ENCODE measurements at regions not wholly inside any gene's neighbourhood (a gene's known extent, or its start where the extent isn't known, plus 50 kb on each side); places are given as distances from the start of the nearest gene placed in this dataset.

DNA sequence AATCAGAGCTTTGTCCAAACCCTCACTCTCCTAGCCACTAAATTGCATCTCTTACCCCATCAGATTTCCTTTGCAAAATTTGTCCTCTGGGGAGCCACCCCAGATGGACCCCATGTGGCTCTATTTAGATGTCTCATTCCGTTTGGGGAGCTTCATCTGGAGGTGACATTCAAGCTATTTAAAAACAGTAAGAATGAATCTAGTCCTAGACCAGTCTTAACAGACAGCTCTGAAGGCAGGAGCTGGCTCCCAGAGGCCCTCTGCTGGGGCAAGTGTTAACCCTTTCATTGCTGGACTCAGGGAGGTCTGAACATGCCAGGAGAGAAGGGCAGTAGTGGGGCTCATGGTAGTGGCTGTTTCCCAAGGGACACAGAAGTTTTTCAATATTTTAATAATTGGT is 59.2 kb downstream of the RPL37A start:
- no peak for TF ChIP-seq POLR2A (IDR thresholded peaks at IDR 0.05)
- TF ChIP-seq, protein P1, sequence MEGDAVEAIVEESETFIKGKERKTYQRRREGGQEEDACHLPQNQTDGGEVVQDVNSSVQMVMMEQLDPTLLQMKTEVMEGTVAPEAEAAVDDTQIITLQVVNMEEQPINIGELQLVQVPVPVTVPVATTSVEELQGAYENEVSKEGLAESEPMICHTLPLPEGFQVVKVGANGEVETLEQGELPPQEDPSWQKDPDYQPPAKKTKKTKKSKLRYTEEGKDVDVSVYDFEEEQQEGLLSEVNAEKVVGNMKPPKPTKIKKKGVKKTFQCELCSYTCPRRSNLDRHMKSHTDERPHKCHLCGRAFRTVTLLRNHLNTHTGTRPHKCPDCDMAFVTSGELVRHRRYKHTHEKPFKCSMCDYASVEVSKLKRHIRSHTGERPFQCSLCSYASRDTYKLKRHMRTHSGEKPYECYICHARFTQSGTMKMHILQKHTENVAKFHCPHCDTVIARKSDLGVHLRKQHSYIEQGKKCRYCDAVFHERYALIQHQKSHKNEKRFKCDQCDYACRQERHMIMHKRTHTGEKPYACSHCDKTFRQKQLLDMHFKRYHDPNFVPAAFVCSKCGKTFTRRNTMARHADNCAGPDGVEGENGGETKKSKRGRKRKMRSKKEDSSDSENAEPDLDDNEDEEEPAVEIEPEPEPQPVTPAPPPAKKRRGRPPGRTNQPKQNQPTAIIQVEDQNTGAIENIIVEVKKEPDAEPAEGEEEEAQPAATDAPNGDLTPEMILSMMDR (IDR thresholded peaks at IDR 0.05): no peak
- no peak for DNase-seq (ENCODE audit: low spot score in 2 of 2)
- WGBS, 2 donors: 86 to 88% methylated on average over 1 of the region's 1 CpG
- intact Hi-C loops (cut with DNase I; ENCODE audit: low total_unique reads): no loop called here
- H3K4me3 ChIP-seq (ENCODE audit: low read depth, poor library complexity, severe bottlenecking): no peak overlapping the region

GRCh38 chr2:216559625-216560156 is 61.0 kb downstream of the RPL37A start:
- TF ChIP-seq, protein P1 (IDR thresholded peaks at IDR 0.05): no peak
- no peak for TF ChIP-seq POLR2A (IDR thresholded peaks at IDR 0.05)
- intact Hi-C loops (cut with DNase I; ENCODE audit: low total_unique reads): no loop called here
- no peak for DNase-seq (ENCODE audit: low spot score in 2 of 2)
- no peak overlapping the region for H3K4me3 ChIP-seq (ENCODE audit: low read depth, poor library complexity, severe bottlenecking)
- 89 to 93% methylated on average over 2 to 3 of the region's 3 CpGs for WGBS, 2 donors

GRCh38 chr2:216560838-216561270 is 62.2 kb downstream of the RPL37A start:
- DNase-seq (ENCODE audit: low spot score in 2 of 2): no peak
- WGBS, 2 donors: 44 to 59% methylated on average over 3 of the region's 3 CpGs
- H3K4me3 ChIP-seq (ENCODE audit: low read depth, poor library complexity, severe bottlenecking): no peak overlapping the region
- intact Hi-C loops (cut with DNase I; ENCODE audit: low total_unique reads): no loop called here
- TF ChIP-seq, protein P1 (IDR thresholded peaks at IDR 0.05): no peak
- no peak for TF ChIP-seq POLR2A (IDR thresholded peaks at IDR 0.05)

DNA sequence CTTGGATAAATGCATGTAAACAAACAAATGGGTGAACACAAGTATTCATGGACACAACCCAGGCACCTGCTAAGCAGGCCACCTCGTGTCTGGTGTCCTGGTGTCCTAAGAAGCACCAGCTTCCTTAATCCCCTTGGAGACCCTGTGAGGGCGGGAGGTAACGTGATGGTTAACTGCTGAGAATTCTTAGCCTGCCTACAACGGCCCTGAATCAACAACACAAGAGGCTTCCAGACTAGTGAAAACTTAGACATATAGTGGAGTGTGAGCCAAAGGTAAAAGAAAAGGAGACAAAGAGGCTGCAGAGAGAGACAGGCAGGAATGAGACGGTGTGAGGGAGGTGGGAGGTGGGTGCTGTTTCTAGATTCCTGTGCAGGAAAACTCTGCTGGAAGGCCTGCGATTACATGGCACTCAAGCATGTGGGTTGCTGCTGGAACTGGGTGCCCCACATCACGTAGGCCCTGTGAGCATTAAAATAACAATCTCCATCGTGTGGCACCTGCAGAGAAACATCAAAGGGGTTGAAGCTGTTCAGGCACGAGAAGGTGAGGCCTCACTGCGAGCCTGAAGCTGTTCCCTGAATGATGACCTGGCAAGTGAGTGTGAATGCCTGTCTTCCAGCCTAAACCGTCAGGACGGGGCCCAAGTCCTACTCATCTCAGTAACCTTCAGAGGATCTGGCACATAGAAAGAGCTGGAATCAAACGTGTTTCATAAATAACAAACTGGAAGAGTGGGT is 64.2 kb downstream of the RPL37A start:
- TF ChIP-seq, protein P1 (IDR thresholded peaks at IDR 0.05): no peak
- TF ChIP-seq POLR2A (IDR thresholded peaks at IDR 0.05): no peak
- intact Hi-C loops (cut with DNase I; ENCODE audit: low total_unique reads): no loop called here
- H3K4me3 ChIP-seq (ENCODE audit: low read depth, poor library complexity, severe bottlenecking): no peak overlapping the region
- DNase-seq (ENCODE audit: low spot score in 2 of 2): no peak
- 48 to 62% methylated on average over 13 of the region's 13 CpGs for WGBS, 2 donors

DNA sequence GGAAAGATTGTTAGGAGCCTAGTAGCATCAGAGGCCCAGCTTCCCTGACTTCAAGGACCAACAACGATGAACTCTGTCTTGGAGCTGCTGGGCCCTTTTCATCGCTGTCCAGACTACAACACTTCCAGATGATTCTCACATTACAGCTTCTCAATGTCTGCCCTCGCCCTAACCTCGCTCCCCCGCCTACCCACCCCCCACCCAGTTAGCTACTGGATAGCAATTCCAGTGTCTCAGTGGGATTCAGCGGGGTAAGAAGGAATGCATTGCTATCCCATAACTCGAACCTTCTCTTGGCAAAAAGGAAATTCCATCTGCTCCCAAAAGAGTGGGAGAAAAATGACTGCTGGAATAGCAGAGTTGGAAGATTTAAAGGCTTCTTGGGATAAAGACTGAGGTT is 65.0 kb downstream of the RPL37A start:
- H3K4me3 ChIP-seq (ENCODE audit: low read depth, poor library complexity, severe bottlenecking): no peak overlapping the region
- intact Hi-C loops (cut with DNase I; ENCODE audit: low total_unique reads): no loop called here
- WGBS, 2 donors: 80 to 82% methylated on average over 7 of the region's 7 CpGs
- no peak for DNase-seq (ENCODE audit: low spot score in 2 of 2)
- TF ChIP-seq POLR2A (IDR thresholded peaks at IDR 0.05): no peak
- TF ChIP-seq, protein P1 (IDR thresholded peaks at IDR 0.05): no peak
